ENCODE measurements at regions not wholly inside any gene's neighbourhood (a gene's known extent, or its start where the extent isn't known, plus 50 kb on each side); places are given as distances from the start of the nearest gene placed in this dataset.
"Not testable (repeated sequence)": the region's sequence is repeated elsewhere in the genome, so short reads cannot be mapped to it uniquely, and the experiment has no call there.

- Histone ChIP-seq H3K27me3 (ENCODE audit: insufficient read depth, low read depth) (no peaks in the 10 kb centered on the region), H3K79me2 (ENCODE audit: insufficient read depth, low read depth) (no peaks in the 10 kb centered on the region), H3K4me1 (ENCODE audit: low read depth, poor library complexity, severe bottlenecking) (no peaks in the 10 kb centered on the region), H3K27ac (no peak overlapping the region), H2AFZ (ENCODE audit: low read depth) (no peak overlapping the region), H3K4me3 (IDR thresholded peaks at IDR 0.05; ENCODE audit: insufficient read depth, low read depth, low read length) (no peak overlapping the region), H3K36me3 (ENCODE audit: insufficient read depth) (no peaks in the 10 kb centered on the region), H4K20me1 (ENCODE audit: insufficient read depth) (no peaks in the 10 kb centered on the region), H3K4me2 (no peak overlapping the region), H3K9ac (no peak overlapping the region)
- no peak for TF ChIP-seq CTCF (conservative IDR thresholded peaks at IDR 0.05; ENCODE audit: low read depth, low read length)
Measured at GRCh38 chr4:77505275-77505957, 100.2 kb upstream of the CXCL13 start.

GRCh38 chr4:77505958-77506319 is 99.7 kb upstream of the CXCL13 start:
- TF ChIP-seq CTCF (conservative IDR thresholded peaks at IDR 0.05; ENCODE audit: low read depth, low read length) = no peak
- Histone ChIP-seq H3K36me3 (ENCODE audit: insufficient read depth) (no peaks in the 10 kb centered on the region), H3K27me3 (ENCODE audit: insufficient read depth, low read depth) (no peaks in the 10 kb centered on the region), H3K79me2 (ENCODE audit: insufficient read depth, low read depth) (no peaks in the 10 kb centered on the region), H3K9ac (no peak overlapping the region), H3K4me2 (no peak overlapping the region), H4K20me1 (ENCODE audit: insufficient read depth) (no peaks in the 10 kb centered on the region), H3K27ac (no peak overlapping the region), H3K4me1 (ENCODE audit: low read depth, poor library complexity, severe bottlenecking) (no peaks in the 10 kb centered on the region), H2AFZ (ENCODE audit: low read depth) (no peak overlapping the region), H3K4me3 (IDR thresholded peaks at IDR 0.05; ENCODE audit: insufficient read depth, low read depth, low read length) (no peak overlapping the region)

- no peaks in the 10 kb centered on the region for H3K4me1 ChIP-seq (ENCODE audit: low read depth, poor library complexity, severe bottlenecking)
- no peaks in the 10 kb centered on the region for H3K27me3 ChIP-seq (ENCODE audit: insufficient read depth, low read depth)
- no peak overlapping the region for H3K4me2 ChIP-seq
- no peak for TF ChIP-seq CTCF (conservative IDR thresholded peaks at IDR 0.05; ENCODE audit: low read depth, low read length)
- no peak overlapping the region for H3K27ac ChIP-seq
- no peaks in the 10 kb centered on the region for H3K79me2 ChIP-seq (ENCODE audit: insufficient read depth, low read depth)
- H3K9ac ChIP-seq = no peak overlapping the region
- no peaks in the 10 kb centered on the region for H3K36me3 ChIP-seq (ENCODE audit: insufficient read depth)
- H3K4me3 ChIP-seq (IDR thresholded peaks at IDR 0.05; ENCODE audit: insufficient read depth, low read depth, low read length) = no peak overlapping the region
- H2AFZ ChIP-seq (ENCODE audit: low read depth) = no peak overlapping the region
- no peaks in the 10 kb centered on the region for H4K20me1 ChIP-seq (ENCODE audit: insufficient read depth)
Measured at GRCh38 chr4:77510367-77510766, 95.3 kb upstream of the CXCL13 start.

- Histone ChIP-seq H3K79me2 (ENCODE audit: insufficient read depth, low read depth) (no peaks in the 10 kb centered on the region), H3K9ac (no peak overlapping the region), H3K4me1 (ENCODE audit: low read depth, poor library complexity, severe bottlenecking) (no peaks in the 10 kb centered on the region), H3K27me3 (ENCODE audit: insufficient read depth, low read depth) (no peaks in the 10 kb centered on the region), H3K27ac (no peak overlapping the region), H3K36me3 (ENCODE audit: insufficient read depth) (no peaks in the 10 kb centered on the region), H4K20me1 (ENCODE audit: insufficient read depth) (no peaks in the 10 kb centered on the region), H3K4me3 (IDR thresholded peaks at IDR 0.05; ENCODE audit: insufficient read depth, low read depth, low read length) (no peak overlapping the region), H2AFZ (ENCODE audit: low read depth) (no peak overlapping the region), H3K4me2 (no peak overlapping the region)
- no peak for TF ChIP-seq CTCF (conservative IDR thresholded peaks at IDR 0.05; ENCODE audit: low read depth, low read length)
Measured at GRCh38 chr4:77525538-77525937, 80.1 kb upstream of the CXCL13 start.

GRCh38 chr4:77527900-77528299 is 77.7 kb upstream of the CXCL13 start:
- not testable (repeated sequence) for H3K79me2 ChIP-seq (ENCODE audit: insufficient read depth, low read depth); H4K20me1 ChIP-seq (ENCODE audit: insufficient read depth); H3K4me3 ChIP-seq (IDR thresholded peaks at IDR 0.05; ENCODE audit: insufficient read depth, low read depth, low read length); H2AFZ ChIP-seq (ENCODE audit: low read depth); H3K9ac ChIP-seq; H3K36me3 ChIP-seq (ENCODE audit: insufficient read depth); H3K4me2 ChIP-seq; H3K27ac ChIP-seq; H3K4me1 ChIP-seq (ENCODE audit: low read depth, poor library complexity, severe bottlenecking); H3K27me3 ChIP-seq (ENCODE audit: insufficient read depth, low read depth)
